Fibroblast of pulmonary artery (primary cell): ENCODE measurements at regions not wholly inside any gene's neighbourhood (a gene's known extent, or its start where the extent isn't known, plus 50 kb on each side); places are given as distances from the start of the nearest gene placed in this dataset.

Experiments used
- DNase-seq: peaks from one replicate; pipeline ENCODE4 v3.0.0-alpha.2; 2010; ENCODE audit warnings: low read depth
- H3K4me3 ChIP-seq: replicated peaks from 2 replicates; pipeline ENCODE4 v1.5.1; 2011; ENCODE audit warnings: low read depth, mild to moderate bottlenecking, control low read depth, low read length, moderate library complexity
- TF ChIP-seq, protein P1 (sequence below): IDR thresholded peaks from 2 replicates; pipeline ENCODE4 v1.5.1; 2011; ENCODE audit warnings: mild to moderate bottlenecking, control low read depth, low read length, inconsistent platforms; ENCODE audit errors: missing control alignments

DNA sequence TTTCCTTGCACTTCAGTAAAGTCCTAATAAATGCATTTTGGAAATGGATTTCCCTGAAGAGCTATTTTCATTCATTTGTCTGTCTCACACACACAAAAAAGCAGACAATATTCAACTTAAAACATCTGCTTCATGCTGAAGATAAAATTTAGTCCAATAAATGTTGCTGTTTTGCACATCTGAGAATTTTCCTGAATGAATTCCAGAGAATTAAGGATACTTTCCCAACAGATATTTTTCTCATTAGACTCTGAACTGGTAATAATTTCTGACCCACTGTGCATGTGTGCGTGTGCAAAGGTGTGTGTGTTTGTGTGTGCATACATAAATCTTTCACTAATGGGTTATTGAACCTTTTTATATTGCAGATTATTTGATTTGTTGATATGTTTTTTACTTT lies 390.2 kb upstream of the TMEFF2 start:
- DNase-seq, result no peak
- no peak overlapping the region for H3K4me3 ChIP-seq
- TF ChIP-seq, protein P1, sequence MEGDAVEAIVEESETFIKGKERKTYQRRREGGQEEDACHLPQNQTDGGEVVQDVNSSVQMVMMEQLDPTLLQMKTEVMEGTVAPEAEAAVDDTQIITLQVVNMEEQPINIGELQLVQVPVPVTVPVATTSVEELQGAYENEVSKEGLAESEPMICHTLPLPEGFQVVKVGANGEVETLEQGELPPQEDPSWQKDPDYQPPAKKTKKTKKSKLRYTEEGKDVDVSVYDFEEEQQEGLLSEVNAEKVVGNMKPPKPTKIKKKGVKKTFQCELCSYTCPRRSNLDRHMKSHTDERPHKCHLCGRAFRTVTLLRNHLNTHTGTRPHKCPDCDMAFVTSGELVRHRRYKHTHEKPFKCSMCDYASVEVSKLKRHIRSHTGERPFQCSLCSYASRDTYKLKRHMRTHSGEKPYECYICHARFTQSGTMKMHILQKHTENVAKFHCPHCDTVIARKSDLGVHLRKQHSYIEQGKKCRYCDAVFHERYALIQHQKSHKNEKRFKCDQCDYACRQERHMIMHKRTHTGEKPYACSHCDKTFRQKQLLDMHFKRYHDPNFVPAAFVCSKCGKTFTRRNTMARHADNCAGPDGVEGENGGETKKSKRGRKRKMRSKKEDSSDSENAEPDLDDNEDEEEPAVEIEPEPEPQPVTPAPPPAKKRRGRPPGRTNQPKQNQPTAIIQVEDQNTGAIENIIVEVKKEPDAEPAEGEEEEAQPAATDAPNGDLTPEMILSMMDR, result no peak

DNA sequence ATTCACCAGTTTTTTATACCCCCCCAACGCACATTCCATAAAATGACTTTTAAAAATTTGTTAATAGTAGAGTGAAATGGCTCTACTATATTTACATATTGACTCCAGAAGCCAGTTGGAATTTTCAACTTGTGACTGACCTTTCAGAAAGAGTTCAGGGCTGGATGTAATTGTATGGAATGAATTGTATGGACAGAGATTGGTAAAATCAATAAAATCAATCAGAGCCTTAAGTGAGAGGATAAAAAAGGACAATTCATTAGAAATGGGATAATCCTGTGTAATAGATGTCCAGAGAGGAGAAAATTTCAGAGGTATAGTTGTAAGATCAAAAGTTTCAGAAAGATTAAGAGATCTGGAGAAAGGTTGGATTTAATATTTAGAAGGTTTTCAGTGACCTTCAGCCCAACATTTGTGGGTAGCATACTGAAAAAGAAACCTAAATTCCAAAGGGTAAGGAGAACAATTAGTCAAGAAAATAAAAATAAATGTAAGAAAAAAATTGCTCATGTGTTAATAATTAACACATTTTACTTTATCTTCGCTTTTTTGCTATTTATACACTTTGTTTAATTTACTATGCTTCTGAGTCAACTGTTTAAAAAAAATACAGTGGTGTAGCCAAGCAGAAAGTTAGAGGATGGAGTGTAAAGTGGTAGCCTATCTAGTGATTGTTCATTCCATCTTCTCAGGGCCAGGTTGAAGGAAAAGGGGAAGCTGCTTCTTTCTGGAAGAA lies 385.4 kb upstream of the TMEFF2 start:
- no peak overlapping the region for H3K4me3 ChIP-seq
- TF ChIP-seq, protein P1, result no peak
- DNase-seq, result no peak

DNA sequence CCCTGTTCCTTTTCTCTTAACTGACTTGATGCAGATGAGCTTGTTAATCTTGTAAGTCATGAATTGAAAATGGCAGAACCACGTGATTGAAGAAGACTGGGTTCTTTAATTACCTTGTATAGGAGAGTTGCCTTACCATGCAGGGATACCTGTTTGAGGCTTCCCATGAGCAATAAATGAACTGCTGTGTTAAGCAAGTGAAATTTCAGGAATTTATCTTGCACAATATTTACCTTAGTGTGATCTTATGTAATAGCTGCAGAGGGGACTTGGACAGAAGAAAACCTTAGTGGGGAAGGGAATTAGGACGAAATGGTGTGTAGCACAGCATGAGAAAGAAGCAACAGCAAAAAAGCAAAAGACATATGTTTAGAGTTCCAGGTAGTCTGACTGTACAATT lies 384.0 kb upstream of the TMEFF2 start:
- TF ChIP-seq, protein P1, result no peak
- DNase-seq, result no peak
- H3K4me3 ChIP-seq, result no peak overlapping the region

DNA sequence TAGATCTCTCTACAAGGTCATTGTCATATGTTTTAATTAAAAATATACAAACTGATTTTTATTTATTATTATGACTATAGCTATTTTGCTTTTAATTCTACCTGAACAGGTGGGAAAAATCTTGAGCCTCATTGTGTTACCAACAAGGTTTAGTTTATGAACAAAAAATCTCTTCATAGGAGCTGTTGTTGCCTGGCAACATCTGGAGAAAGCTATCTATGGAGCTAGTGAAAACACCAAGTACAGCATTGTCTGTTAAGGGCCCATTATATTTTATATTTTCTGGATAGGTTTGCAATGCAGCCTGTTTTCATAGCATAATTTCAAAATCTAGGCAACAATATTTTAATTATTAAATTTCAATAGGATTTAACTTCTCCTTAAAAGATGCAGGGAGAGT lies 383.0 kb upstream of the TMEFF2 start:
- no peak overlapping the region for H3K4me3 ChIP-seq
- TF ChIP-seq, protein P1, result no peak
- DNase-seq, result no peak

DNA sequence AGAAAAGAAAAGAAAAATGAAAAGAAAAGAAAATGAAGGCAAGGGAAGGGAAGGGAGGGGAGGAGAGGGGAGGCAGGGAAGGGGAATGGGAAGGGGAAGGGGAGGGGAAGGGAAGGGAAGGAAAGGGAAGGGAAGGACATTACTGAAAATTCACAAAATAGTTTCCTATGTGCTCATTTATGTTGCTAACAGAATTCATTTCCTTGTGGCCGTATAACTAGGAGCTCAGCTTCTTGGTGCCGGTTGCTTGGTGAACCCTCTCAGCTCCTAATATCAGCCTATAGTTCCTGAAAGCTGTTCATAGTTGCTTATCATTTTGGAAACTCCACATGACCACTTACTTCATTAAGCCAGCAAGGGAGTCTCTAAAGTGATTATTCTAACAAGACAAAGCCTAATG lies 379.8 kb upstream of the TMEFF2 start:
- no peak overlapping the region for H3K4me3 ChIP-seq
- TF ChIP-seq, protein P1, result no peak
- DNase-seq, result no peak

DNA sequence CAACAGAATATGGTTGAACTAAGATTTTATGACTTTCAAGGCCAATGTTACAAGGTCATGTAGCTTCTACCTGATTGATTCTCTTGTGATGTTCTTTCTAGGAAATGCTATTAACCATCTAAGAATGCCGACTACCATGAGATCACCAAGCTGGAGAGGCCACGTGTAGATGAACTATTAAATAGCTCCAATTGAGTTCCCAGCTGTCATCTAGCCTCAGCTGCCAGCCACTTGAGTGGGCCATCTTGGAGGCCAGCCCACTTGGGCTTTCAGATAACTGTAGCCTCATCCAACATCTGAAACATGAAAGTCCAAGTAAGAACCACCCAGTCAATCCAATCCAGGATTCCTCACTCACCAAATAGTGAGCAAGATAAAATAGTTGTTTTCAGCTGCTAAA lies 376.9 kb upstream of the TMEFF2 start:
- TF ChIP-seq, protein P1, result no peak
- DNase-seq, result no peak
- H3K4me3 ChIP-seq, result no peak overlapping the region

DNA sequence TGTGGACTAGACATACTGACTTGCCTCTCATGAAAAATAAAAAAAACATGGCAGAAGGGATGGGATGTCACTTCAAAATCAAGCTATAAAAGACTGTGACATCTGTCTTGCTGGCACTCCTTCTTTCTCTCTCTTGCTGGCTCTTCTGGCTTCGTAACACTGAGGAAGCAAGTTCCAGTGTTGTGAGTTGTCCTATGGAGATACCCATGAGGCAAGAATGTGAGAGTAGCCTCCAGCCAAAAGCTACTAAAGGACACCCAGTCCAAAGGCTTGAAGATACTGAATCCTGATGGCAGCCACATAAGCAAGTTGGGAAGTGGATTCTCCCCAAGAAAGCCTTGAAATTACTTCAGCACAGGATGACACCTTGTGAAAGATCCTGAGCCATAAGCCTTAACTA lies 376.1 kb upstream of the TMEFF2 start:
- H3K4me3 ChIP-seq, result no peak overlapping the region
- TF ChIP-seq, protein P1, result no peak
- no peak for DNase-seq
